NCI-H2227 (cell line): ENCODE measurements at regions not wholly inside any gene's neighbourhood (a gene's known extent, or its start where the extent isn't known, plus 50 kb on each side); places are given as distances from the start of the nearest gene placed in this dataset.

Source experiments
- DNase-seq: peaks from one replicate; lab custom pipeline; 2025; ENCODE audit not compliant: unreplicated experiment; lab: John Stamatoyannopoulos, UW

GRCh38 chr5:67488885-67489284 is 292.3 kb upstream of the CD180 start:
- DNase-seq = no peak

- no peak for DNase-seq
Observed at GRCh38 chr5:67487862-67488261, 291.3 kb upstream of the CD180 start.

- no peak for DNase-seq
Observed at GRCh38 chr5:67483453-67484030, 286.9 kb upstream of the CD180 start.

- DNase-seq = no peak
Observed at GRCh38 chr5:67481362-67481761, 284.8 kb upstream of the CD180 start.

- no peak for DNase-seq
Observed at GRCh38 chr5:67478337-67478736, 281.7 kb upstream of the CD180 start.

GRCh38 chr5:67476995-67477394 is 280.4 kb upstream of the CD180 start:
- no peak for DNase-seq

GRCh38 chr5:67476531-67476930 is 279.9 kb upstream of the CD180 start:
- DNase-seq = no peak

- no peak for DNase-seq
Observed at GRCh38 chr5:67475489-67475888, 278.9 kb upstream of the CD180 start.

GRCh38 chr5:67474597-67475238 is 278.1 kb upstream of the CD180 start:
- DNase-seq = no peak

GRCh38 chr5:67467110-67467509 is 270.5 kb upstream of the CD180 start:
- peak; percentile 78 for DNase-seq

GRCh38 chr5:67465537-67466207 is 269.1 kb upstream of the CD180 start:
- no peak for DNase-seq

GRCh38 chr5:67462147-67462546 is 265.5 kb upstream of the CD180 start:
- DNase-seq = no peak

- no peak for DNase-seq
Observed at GRCh38 chr5:67459253-67459652, 262.7 kb upstream of the CD180 start.

GRCh38 chr5:67455970-67456369 is 259.4 kb upstream of the CD180 start:
- DNase-seq = no peak

GRCh38 chr5:67454957-67455561 is 258.5 kb upstream of the CD180 start:
- no peak for DNase-seq

GRCh38 chr5:67453111-67453905 is 256.7 kb upstream of the CD180 start:
- DNase-seq = no peak

GRCh38 chr5:67451640-67452279 is 255.2 kb upstream of the CD180 start:
- no peak for DNase-seq

GRCh38 chr5:67447732-67448131 is 251.1 kb upstream of the CD180 start:
- DNase-seq = no peak

- DNase-seq = no peak
Observed at GRCh38 chr5:67437905-67438845, 241.6 kb upstream of the CD180 start.

GRCh38 chr5:67435032-67435431 is 238.4 kb upstream of the CD180 start:
- no peak for DNase-seq
